ENCODE measurements at regions not wholly inside any gene's neighbourhood (a gene's known extent, or its start where the extent isn't known, plus 50 kb on each side); places are given as distances from the start of the nearest gene placed in this dataset.

DNA sequence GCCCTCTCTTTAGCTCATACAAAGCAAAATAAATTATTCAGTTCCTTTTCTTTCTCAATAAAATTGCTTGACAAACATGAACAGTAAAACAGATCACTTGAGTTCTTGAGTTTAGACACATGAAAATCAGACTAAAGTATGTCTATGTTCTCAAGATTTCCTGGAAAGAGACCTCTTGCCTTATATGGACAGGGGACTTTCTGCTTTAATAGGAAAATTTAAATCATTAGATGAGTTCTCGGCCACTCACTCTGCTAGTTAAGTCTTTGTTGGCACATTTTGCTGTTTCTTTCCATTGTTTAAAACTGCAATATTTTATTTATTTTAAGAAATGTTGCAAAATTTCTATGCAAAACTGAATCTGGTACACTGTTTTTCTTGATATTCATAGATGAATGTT, 207.8 kb downstream of the RND3 start:
- H3K4me2 ChIP-seq (ENCODE audit: control insufficient read depth, extremely low read depth, insufficient read depth, low read depth, low read length) = no peak overlapping the region
- no peak overlapping the region for H3K4me3 ChIP-seq (ENCODE audit: control insufficient read depth in 2 of 3, extremely low read depth in 1 of 3, insufficient read depth in 2 of 3, low read depth in 1 of 3, low read length in 3 of 3)
- TF ChIP-seq, protein P1, sequence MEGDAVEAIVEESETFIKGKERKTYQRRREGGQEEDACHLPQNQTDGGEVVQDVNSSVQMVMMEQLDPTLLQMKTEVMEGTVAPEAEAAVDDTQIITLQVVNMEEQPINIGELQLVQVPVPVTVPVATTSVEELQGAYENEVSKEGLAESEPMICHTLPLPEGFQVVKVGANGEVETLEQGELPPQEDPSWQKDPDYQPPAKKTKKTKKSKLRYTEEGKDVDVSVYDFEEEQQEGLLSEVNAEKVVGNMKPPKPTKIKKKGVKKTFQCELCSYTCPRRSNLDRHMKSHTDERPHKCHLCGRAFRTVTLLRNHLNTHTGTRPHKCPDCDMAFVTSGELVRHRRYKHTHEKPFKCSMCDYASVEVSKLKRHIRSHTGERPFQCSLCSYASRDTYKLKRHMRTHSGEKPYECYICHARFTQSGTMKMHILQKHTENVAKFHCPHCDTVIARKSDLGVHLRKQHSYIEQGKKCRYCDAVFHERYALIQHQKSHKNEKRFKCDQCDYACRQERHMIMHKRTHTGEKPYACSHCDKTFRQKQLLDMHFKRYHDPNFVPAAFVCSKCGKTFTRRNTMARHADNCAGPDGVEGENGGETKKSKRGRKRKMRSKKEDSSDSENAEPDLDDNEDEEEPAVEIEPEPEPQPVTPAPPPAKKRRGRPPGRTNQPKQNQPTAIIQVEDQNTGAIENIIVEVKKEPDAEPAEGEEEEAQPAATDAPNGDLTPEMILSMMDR (optimal IDR thresholded peaks at IDR 0.05 in 1 of 3, IDR thresholded peaks at IDR 0.05 in 1 of 3, conservative IDR thresholded peaks at IDR 0.05 in 1 of 3; ENCODE audit: extremely low read depth in 1 of 3, insufficient read depth in 2 of 3, low read length in 3 of 3) = no peak
- no peak for TF ChIP-seq EZH2 (IDR thresholded peaks at IDR 0.05; ENCODE audit: low read length)
- H3K36me3 ChIP-seq (ENCODE audit: control insufficient read depth in 2 of 2, extremely low read depth in 1 of 2, insufficient read depth in 2 of 2, low read length in 2 of 2) = no peaks in the 10 kb centered on the region
- H3K9ac ChIP-seq (ENCODE audit: control insufficient read depth, extremely low read depth, insufficient read depth, low read length) = no peak overlapping the region
- H3K9me1 ChIP-seq (ENCODE audit: control insufficient read depth, extremely low read depth, insufficient read depth, low read length) = no peaks in the 10 kb centered on the region
- no peaks in the 10 kb centered on the region for H3K4me1 ChIP-seq (ENCODE audit: control insufficient read depth, extremely low read depth, insufficient read depth, low read length)
- no peak overlapping the region for H2AFZ ChIP-seq (ENCODE audit: control insufficient read depth, low read length)
- FAIRE-seq (no peak), DNase-seq (ENCODE audit: low read depth, low spot score) (no peak)
- peaks cover 9% of the 10 kb centered on the region for H3K9me3 ChIP-seq (ENCODE audit: control insufficient read depth, low read depth, low read length)
- H4K20me1 ChIP-seq (ENCODE audit: control insufficient read depth, extremely low read depth, insufficient read depth, low read length) = no peaks in the 10 kb centered on the region
- H3K79me2 ChIP-seq (ENCODE audit: control insufficient read depth, insufficient read depth, low read length) = no peaks in the 10 kb centered on the region
- dilution Hi-C loops (cut with MboI; ENCODE audit: extremely low pct_ligation_motif_present, low sequenced_read_pairs) = no loop called here
- no peaks in the 10 kb centered on the region for H3K27me3 ChIP-seq (ENCODE audit: control insufficient read depth, extremely low read depth, insufficient read depth, low read length)
- no peak overlapping the region for H3K27ac ChIP-seq (ENCODE audit: control insufficient read depth, insufficient read depth, low read length)

- Histone ChIP-seq H3K4me2 (ENCODE audit: control insufficient read depth, extremely low read depth, insufficient read depth, low read depth, low read length) (no peak overlapping the region), H3K9me3 (ENCODE audit: control insufficient read depth, low read depth, low read length) (peaks cover 9% of the 10 kb centered on the region), H3K27me3 (ENCODE audit: control insufficient read depth, extremely low read depth, insufficient read depth, low read length) (no peaks in the 10 kb centered on the region), H3K27ac (ENCODE audit: control insufficient read depth, insufficient read depth, low read length) (no peak overlapping the region), H2AFZ (ENCODE audit: control insufficient read depth, low read length) (no peak overlapping the region), H3K79me2 (ENCODE audit: control insufficient read depth, insufficient read depth, low read length) (no peaks in the 10 kb centered on the region), H4K20me1 (ENCODE audit: control insufficient read depth, extremely low read depth, insufficient read depth, low read length) (no peaks in the 10 kb centered on the region), H3K4me1 (ENCODE audit: control insufficient read depth, extremely low read depth, insufficient read depth, low read length) (peaks cover 19% of the 10 kb centered on the region), H3K9me1 (ENCODE audit: control insufficient read depth, extremely low read depth, insufficient read depth, low read length) (no peaks in the 10 kb centered on the region), H3K36me3 (ENCODE audit: control insufficient read depth in 2 of 2, extremely low read depth in 1 of 2, insufficient read depth in 2 of 2, low read length in 2 of 2) (no peaks in the 10 kb centered on the region), H3K9ac (ENCODE audit: control insufficient read depth, extremely low read depth, insufficient read depth, low read length) (no peak overlapping the region), H3K4me3 (ENCODE audit: control insufficient read depth in 2 of 3, extremely low read depth in 1 of 3, insufficient read depth in 2 of 3, low read depth in 1 of 3, low read length in 3 of 3) (no peak overlapping the region)
- dilution Hi-C loops (cut with MboI; ENCODE audit: extremely low pct_ligation_motif_present, low sequenced_read_pairs) = no loop called here
- DNase-seq (ENCODE audit: low read depth, low spot score) (no peak), FAIRE-seq (no peak)
- TF ChIP-seq EZH2 (IDR thresholded peaks at IDR 0.05; ENCODE audit: low read length) = no peak
- TF ChIP-seq, protein P1 (optimal IDR thresholded peaks at IDR 0.05 in 1 of 3, IDR thresholded peaks at IDR 0.05 in 1 of 3, conservative IDR thresholded peaks at IDR 0.05 in 1 of 3; ENCODE audit: extremely low read depth in 1 of 3, insufficient read depth in 2 of 3, low read length in 3 of 3) = no peak
These were observed 210.7 kb downstream of the RND3 start for GRCh38 chr2:150276737-150277136.

Data from keratinocyte (primary cell).